Chondrocyte (in vitro differentiated cells): ENCODE measurements at regions not wholly inside any gene's neighbourhood (a gene's known extent, or its start where the extent isn't known, plus 50 kb on each side); places are given as distances from the start of the nearest gene placed in this dataset.

Source experiments
- DNase-seq: peaks from one replicate; pipeline ENCODE4 v3.0.0; 2021; ENCODE audit warnings: mixed read lengths, low spot score
- H3K27ac Mint-ChIP-seq: one replicate; pipeline ENCODE4 v1.8.0; 2021; ENCODE audit warnings: mild to moderate bottlenecking, moderate library complexity, mixed read lengths; ENCODE audit not compliant: unreplicated experiment
- H3K27me3 Mint-ChIP-seq: 2 replicates; pipeline ENCODE4 v1.8.0; 2021; ENCODE audit warnings: low read depth, mixed read lengths
- H3K36me3 Mint-ChIP-seq: 2 replicates; pipeline ENCODE4 v1.8.0; 2021; ENCODE audit warnings: low read depth, mixed read lengths
- H3K4me1 Mint-ChIP-seq: 2 replicates; pipeline ENCODE4 v1.8.0; 2021; ENCODE audit warnings: low read depth, mild to moderate bottlenecking, mixed read lengths
- H3K4me3 Mint-ChIP-seq: one replicate; pipeline ENCODE4 v1.8.0; 2021; ENCODE audit warnings: mild to moderate bottlenecking, moderate library complexity, mixed read lengths; ENCODE audit not compliant: unreplicated experiment
- H3K9me3 Mint-ChIP-seq: 2 replicates; pipeline ENCODE4 v1.8.0; 2021; ENCODE audit warnings: low read depth, mixed read lengths
- CTCF ChIP-seq: fragments of 200-600 bp; sonication (generic); IDR thresholded peaks from 2 replicates; pipeline ENCODE4 v1.5.0; 2021; ENCODE audit warnings: antibody characterized with exemption, mild to moderate bottlenecking, moderate library complexity

DNA sequence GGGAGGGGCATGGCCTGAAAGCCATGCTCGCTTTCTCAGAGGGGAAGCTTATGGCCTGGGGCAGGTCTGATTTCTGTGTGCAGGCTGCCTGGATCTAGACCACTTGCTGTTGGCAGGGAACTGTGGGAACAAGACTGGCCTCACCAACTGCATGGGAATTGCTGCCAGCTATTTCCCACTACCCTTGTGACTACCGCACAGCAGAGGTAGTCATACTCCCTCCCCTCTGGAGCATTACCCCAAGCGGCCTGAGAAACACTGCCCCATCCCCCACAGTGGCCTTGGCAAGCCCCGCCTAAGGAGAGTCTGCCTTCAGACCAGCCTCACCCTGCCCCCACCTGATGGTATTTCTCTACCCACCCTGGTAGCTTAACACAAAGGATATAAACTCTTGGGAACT lies 199.4 kb upstream of the CADM2 start:
- H3K9me3 Mint-ChIP-seq, result peaks cover 10% of the 10 kb centered on the region
- H3K27me3 Mint-ChIP-seq, result no peaks in the 10 kb centered on the region
- no peak for DNase-seq
- no peaks in the 10 kb centered on the region for H3K36me3 Mint-ChIP-seq
- H3K4me3 Mint-ChIP-seq, result no peak overlapping the region
- no peak overlapping the region for H3K27ac Mint-ChIP-seq
- no peak for TF ChIP-seq CTCF
- H3K4me1 Mint-ChIP-seq, result no peaks in the 10 kb centered on the region

DNA sequence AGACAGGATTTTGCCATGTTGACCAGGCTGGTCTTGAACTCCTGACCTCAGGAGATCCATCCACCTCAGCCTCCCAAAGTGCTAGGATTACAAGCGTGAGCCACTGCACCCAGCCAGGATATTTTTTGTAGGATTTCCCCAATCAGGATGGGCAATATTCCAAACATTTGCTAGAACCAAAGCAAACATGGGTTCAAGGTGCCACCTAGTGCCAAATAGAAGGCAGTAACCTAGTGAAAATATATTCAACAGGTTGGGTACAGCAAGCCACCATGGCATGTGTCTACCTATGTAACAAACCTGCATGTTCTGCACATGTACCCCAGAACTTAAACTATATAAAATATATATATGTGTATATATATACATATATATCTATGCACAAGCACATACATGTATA lies 185.9 kb upstream of the CADM2 start:
- Mint-ChIP-seq H3K4me3 (no peak overlapping the region), H3K27ac (no peak overlapping the region), H3K9me3 (peaks cover 32% of the 10 kb centered on the region), H3K4me1 (no peaks in the 10 kb centered on the region), H3K27me3 (no peaks in the 10 kb centered on the region), H3K36me3 (no peaks in the 10 kb centered on the region)
- DNase-seq, result no peak
- peak; percentile 57 for TF ChIP-seq CTCF

DNA sequence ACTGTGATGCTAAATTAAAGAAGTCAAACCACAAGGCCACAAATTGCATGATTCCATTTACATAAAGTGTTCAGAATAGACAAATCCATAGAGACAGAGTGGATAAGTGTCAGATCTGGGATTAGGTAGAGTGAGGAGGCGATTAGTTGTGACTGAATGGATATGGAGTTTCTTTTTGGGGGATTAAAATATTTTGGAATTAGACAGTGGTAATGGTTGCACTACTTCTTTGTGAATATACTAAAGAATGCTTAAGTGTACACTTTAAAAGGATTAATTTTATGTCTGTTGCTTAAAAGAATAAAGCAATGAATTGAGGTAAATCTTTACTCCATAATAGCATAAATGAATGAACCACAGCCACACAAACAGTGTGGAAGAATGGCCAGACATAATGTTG lies 175.5 kb upstream of the CADM2 start:
- H3K4me1 Mint-ChIP-seq, result no peaks in the 10 kb centered on the region
- DNase-seq, result no peak
- no peak overlapping the region for H3K27ac Mint-ChIP-seq
- no peak for TF ChIP-seq CTCF
- H3K36me3 Mint-ChIP-seq, result no peaks in the 10 kb centered on the region
- H3K4me3 Mint-ChIP-seq, result no peak overlapping the region
- peaks cover 6% of the 10 kb centered on the region for H3K9me3 Mint-ChIP-seq
- H3K27me3 Mint-ChIP-seq, result no peaks in the 10 kb centered on the region

DNA sequence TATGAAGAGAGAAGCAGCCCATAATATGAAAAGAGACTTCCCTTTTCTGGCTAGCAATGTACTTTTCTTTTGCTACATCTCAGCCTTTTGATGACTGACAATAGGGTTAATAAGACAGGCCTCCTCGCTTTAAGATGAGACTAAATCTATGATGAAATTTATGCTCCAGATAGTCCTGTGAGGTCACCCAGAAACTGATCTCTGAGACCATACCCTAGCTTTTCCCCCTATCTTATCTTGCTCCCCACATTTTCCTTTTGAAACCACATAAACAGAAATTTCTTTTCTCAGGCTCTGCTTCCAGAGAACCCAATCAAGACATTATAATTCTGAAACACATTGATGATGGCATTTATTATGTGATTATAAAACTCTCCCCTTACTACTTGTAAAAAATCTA lies 168.8 kb upstream of the CADM2 start:
- no peak for TF ChIP-seq CTCF
- H3K27me3 Mint-ChIP-seq, result no peaks in the 10 kb centered on the region
- peaks cover 5% of the 10 kb centered on the region for H3K9me3 Mint-ChIP-seq
- H3K4me1 Mint-ChIP-seq, result no peaks in the 10 kb centered on the region
- no peaks in the 10 kb centered on the region for H3K36me3 Mint-ChIP-seq
- no peak overlapping the region for H3K27ac Mint-ChIP-seq
- no peak overlapping the region for H3K4me3 Mint-ChIP-seq
- DNase-seq, result no peak

DNA sequence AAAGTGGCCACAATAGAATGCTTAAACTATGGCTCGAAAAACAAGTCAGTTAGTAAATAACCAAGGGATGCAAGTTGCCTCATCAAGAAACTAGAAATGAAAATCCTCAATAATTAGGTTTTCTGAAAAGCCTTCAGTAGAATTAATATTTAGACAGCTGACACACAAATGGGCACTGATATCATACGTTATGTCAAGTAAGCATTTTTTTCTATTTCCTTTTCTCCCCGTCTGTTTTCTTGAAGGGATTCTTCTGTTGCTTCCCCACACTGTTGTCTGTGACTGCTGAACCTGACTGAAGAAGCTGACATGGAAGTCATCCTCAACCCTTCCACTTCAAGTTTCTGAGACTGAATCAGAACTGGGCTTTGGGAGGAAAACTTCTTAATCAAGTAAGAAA lies 151.8 kb upstream of the CADM2 start:
- H3K27me3 Mint-ChIP-seq, result peaks cover 2% of the 10 kb centered on the region
- H3K4me3 Mint-ChIP-seq, result no peak overlapping the region
- no peak for DNase-seq

More for the DNA sequence above, 151.8 kb upstream of the CADM2 start:
- Mint-ChIP-seq H3K4me1 (no peaks in the 10 kb centered on the region), H3K27ac (no peak overlapping the region), H3K9me3 (peaks cover 8% of the 10 kb centered on the region), H3K36me3 (no peaks in the 10 kb centered on the region)
- no peak for TF ChIP-seq CTCF
